ENCODE measurements at regions not wholly inside any gene's neighbourhood (a gene's known extent, or its start where the extent isn't known, plus 50 kb on each side); places are given as distances from the start of the nearest gene placed in this dataset.

GRCh38 chr18:61964616-61965015 lies 71.8 kb upstream of the RNF152 start:
- Mint-ChIP-seq H3K4me3 (no peak overlapping the region), H3K36me3 (ENCODE audit: low read depth) (no peaks in the 10 kb centered on the region), H3K4me1 (no peaks in the 10 kb centered on the region), H3K9me3 (peaks cover 4% of the 10 kb centered on the region), H3K27ac (ENCODE audit: unreplicated experiment) (no peak overlapping the region), H3K27me3 (ENCODE audit: low read depth) (no peaks in the 10 kb centered on the region)
- no peak for TF ChIP-seq CTCF (conservative IDR thresholded peaks at IDR 0.05)
- no peak for DNase-seq (ENCODE audit: low read depth, low spot score)

- H3K4me1 Mint-ChIP-seq, result no peaks in the 10 kb centered on the region
- H3K9me3 Mint-ChIP-seq, result peaks cover 8% of the 10 kb centered on the region
- H3K27me3 Mint-ChIP-seq (ENCODE audit: low read depth), result no peaks in the 10 kb centered on the region
- H3K36me3 Mint-ChIP-seq (ENCODE audit: low read depth), result no peaks in the 10 kb centered on the region
- TF ChIP-seq CTCF (conservative IDR thresholded peaks at IDR 0.05), result no peak
- no peak overlapping the region for H3K4me3 Mint-ChIP-seq
- DNase-seq (ENCODE audit: low read depth, low spot score), result no peak
- no peak overlapping the region for H3K27ac Mint-ChIP-seq (ENCODE audit: unreplicated experiment)
These were observed 70.9 kb upstream of the RNF152 start for GRCh38 chr18:61963705-61964104.

- Mint-ChIP-seq H3K36me3 (ENCODE audit: low read depth) (peaks cover 3% of the 10 kb centered on the region), H3K4me1 (peaks cover 3% of the 10 kb centered on the region), H3K9me3 (peaks cover 9% of the 10 kb centered on the region), H3K4me3 (no peak overlapping the region), H3K27me3 (ENCODE audit: low read depth) (no peaks in the 10 kb centered on the region), H3K27ac (ENCODE audit: unreplicated experiment) (no peak overlapping the region)
- TF ChIP-seq CTCF (conservative IDR thresholded peaks at IDR 0.05), result no peak
- no peak for DNase-seq (ENCODE audit: low read depth, low spot score)
These were observed 65.2 kb upstream of the RNF152 start for GRCh38 chr18:61957801-61958516.

- no peaks in the 10 kb centered on the region for H3K27me3 Mint-ChIP-seq (ENCODE audit: low read depth)
- peaks cover 9% of the 10 kb centered on the region for H3K4me1 Mint-ChIP-seq
- H3K9me3 Mint-ChIP-seq, result peaks cover 9% of the 10 kb centered on the region
- no peak overlapping the region for H3K27ac Mint-ChIP-seq (ENCODE audit: unreplicated experiment)
- DNase-seq (ENCODE audit: low read depth, low spot score), result no peak
- peaks cover 3% of the 10 kb centered on the region for H3K36me3 Mint-ChIP-seq (ENCODE audit: low read depth)
- no peak overlapping the region for H3K4me3 Mint-ChIP-seq
- no peak for TF ChIP-seq CTCF (conservative IDR thresholded peaks at IDR 0.05)
These were observed 62.8 kb upstream of the RNF152 start for GRCh38 chr18:61955644-61956043.

- no peak overlapping the region for H3K27ac Mint-ChIP-seq (ENCODE audit: unreplicated experiment)
- H3K4me1 Mint-ChIP-seq, result peaks cover 23% of the 10 kb centered on the region
- peaks cover 3% of the 10 kb centered on the region for H3K9me3 Mint-ChIP-seq
- H3K36me3 Mint-ChIP-seq (ENCODE audit: low read depth), result peaks cover 3% of the 10 kb centered on the region
- no peaks in the 10 kb centered on the region for H3K27me3 Mint-ChIP-seq (ENCODE audit: low read depth)
- TF ChIP-seq CTCF (conservative IDR thresholded peaks at IDR 0.05), result no peak
- H3K4me3 Mint-ChIP-seq, result no peak overlapping the region
- DNase-seq (ENCODE audit: low read depth, low spot score), result no peak
These were observed 61.4 kb upstream of the RNF152 start for GRCh38 chr18:61954096-61954746.

Measured in neural crest cell (in vitro differentiated cells).